ENCODE measurements at regions not wholly inside any gene's neighbourhood (a gene's known extent, or its start where the extent isn't known, plus 50 kb on each side); places are given as distances from the start of the nearest gene placed in this dataset.

GRCh38 chr2:226431288-226431948 lies 368.2 kb downstream of the IRS1 start:
- DNase-seq (ENCODE audit: low read depth in 2 of 2) = no peak

DNA sequence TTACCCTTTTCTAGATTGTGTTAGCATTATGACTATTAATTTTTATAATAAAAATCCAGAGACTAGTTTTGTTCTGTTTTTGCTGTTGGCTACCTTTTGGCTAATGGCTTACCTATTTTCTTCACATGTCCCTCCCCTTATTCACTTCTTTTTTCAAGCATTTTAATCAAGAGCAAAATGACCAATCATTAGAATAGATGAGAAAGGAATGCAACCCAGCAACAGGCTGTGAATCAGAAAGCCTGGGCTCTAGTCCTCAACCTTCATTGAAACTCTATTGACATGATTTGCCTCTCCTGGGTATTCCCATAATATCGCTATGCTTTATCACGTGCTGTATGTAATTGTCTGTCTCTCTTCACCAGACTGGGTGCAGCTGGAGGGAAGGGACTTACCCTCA lies 370.1 kb downstream of the IRS1 start:
- DNase-seq (ENCODE audit: low read depth in 2 of 2) = no peak

- no peak for DNase-seq (ENCODE audit: low read depth in 2 of 2)
These were observed 371.9 kb downstream of the IRS1 start for GRCh38 chr2:226427538-226428307.

GRCh38 chr2:226426292-226426736 lies 373.3 kb downstream of the IRS1 start:
- no peak for DNase-seq (ENCODE audit: low read depth in 2 of 2)

- no peak for DNase-seq (ENCODE audit: low read depth in 2 of 2)
These were observed 374.6 kb downstream of the IRS1 start for GRCh38 chr2:226424971-226425370.

DNA sequence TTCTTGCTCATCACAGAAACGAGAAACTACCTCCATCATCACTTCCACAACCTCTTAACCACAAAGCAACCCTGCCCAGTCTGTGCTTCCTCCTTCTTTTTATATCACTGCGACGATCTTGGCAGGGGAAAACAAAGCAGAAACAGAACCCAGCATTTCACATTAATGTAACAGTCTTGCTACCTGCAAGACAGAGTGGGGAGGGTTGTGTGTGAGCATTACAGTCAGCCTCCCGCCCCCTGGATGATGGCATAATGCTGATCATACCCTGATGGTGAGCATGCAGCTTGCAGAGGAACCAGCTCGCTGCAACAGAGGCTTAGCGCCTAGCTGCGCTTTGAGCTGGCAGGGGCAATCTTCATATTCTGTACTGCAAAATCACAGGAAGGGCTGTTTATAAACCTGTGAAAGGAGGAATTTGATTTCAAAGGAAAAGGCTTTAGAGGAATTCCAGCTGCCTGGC lies 376.1 kb downstream of the IRS1 start:
- DNase-seq (ENCODE audit: low read depth in 2 of 2) = peak; percentile 19 to 20

- no peak for DNase-seq (ENCODE audit: low read depth in 2 of 2)
These were observed 379.0 kb downstream of the IRS1 start for GRCh38 chr2:226420646-226421045.

GRCh38 chr2:226418521-226418920 lies 381.1 kb downstream of the IRS1 start:
- DNase-seq (ENCODE audit: low read depth in 2 of 2) = no peak

DNA sequence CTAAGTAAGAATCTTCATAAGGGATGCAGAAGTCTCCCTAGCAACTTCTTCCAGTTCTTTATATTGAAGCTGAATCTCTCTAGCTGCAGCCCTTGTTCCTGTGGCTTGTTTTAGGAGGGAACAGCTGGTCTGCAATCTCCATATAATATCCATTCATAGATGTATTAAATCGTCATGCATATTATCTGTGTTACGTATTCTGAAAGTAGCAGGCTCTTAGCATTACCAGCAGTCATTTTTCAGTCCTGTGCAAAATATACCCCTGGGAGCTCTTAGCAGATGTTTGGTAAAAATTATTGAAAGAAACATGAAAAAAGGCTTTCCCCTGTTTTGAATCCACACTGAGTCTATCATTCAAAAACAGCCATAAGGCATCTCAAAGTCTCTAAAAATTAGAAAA lies 385.3 kb downstream of the IRS1 start:
- DNase-seq (ENCODE audit: low read depth in 2 of 2) = no peak

DNA sequence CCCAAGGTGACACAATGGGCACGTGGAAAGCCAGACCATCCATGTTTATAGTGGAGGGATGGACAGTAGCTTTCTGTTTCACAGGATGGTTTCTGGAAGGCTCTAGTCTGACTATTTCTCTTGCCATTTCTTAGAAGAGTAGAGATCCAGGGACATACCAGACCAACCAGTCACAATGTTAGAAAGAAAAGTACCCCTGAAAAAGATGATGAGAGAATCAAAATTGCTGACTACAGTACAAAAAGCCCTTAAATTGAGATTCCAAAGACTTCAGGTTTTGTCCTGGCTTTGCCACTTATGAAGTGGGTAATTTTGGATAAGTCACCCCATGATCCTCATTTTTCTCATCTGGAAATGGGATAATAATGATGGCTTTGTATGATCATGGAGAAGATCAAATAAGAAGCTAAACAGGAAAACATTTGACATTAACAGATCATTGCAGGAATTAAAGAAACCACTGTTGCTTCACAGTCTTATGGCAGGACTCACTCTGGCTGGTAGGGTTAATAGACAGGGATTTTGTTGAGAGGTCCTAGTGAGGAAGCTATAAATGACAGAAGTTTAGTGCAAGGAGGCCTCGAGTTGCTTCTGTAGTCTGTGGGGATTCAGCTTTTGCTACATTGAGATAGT lies 386.0 kb downstream of the IRS1 start:
- no peak for DNase-seq (ENCODE audit: low read depth in 2 of 2)

GRCh38 chr2:226411727-226412360 lies 387.8 kb downstream of the IRS1 start:
- no peak for DNase-seq (ENCODE audit: low read depth in 2 of 2)

DNA sequence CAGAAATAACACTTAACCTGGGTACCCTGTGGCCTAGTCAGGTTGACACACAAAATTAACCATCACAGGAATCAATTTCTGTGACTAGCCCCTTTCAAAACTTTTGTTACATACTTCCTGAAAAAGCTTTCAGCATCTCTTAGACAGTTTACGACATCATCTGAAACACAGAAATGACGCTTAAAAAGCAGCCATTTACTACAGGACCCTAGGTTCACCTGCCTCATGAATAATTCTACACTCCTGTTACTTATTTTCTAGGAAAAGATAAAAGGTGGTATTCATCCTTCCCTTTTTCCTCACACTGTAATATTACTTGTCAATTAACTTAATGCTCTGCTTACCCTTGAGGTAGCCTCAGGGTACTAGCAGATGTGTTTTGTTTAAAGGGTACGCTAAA lies 388.4 kb downstream of the IRS1 start:
- DNase-seq (ENCODE audit: low read depth in 2 of 2) = no peak

DNA sequence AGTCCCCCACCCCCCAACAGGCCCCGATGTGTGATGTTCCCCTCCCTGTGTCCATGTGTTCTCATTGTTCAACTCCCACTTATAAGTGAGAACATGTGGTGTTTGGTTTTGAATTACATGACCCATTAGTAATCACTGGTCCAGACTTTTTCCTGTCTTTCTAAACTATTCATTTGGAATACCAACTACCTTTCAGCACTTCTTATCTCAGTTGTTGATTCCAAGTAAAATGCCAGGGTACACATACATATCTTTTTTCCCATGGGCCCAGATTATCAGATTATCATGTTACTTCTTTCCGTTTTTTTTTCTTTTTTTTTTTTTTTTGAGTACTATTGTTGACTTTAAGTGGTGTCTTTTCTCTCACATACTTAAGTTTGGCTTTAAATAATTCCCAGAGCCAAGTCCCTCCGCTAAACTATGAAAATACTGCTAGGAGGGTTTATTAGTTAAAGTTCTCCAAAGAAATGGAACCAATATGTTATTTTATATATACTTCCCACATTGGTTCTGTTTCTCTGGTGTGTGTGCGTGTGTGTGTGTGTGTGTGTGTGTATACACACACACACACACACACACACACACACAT lies 389.3 kb downstream of the IRS1 start:
- no peak for DNase-seq (ENCODE audit: low read depth in 2 of 2)

DNA sequence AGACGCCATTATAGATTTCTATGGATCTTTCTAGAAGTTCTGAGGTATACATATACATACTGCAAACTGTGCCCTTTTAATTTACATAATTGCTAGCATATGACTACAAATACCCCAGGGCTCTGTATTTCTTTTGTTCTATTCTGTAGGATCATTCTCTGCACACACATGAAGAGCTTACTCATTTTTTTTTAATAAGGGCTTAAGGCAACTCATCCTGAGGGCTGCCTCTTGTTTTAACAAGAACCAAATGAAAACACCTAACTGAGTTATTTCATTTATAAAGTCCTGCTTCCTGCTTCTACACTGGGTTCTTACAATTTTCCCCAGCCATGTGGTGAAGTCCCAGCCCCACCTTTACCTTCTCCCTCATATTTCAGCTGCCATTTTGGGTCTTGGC lies 390.5 kb downstream of the IRS1 start:
- no peak for DNase-seq (ENCODE audit: low read depth in 2 of 2)

DNA sequence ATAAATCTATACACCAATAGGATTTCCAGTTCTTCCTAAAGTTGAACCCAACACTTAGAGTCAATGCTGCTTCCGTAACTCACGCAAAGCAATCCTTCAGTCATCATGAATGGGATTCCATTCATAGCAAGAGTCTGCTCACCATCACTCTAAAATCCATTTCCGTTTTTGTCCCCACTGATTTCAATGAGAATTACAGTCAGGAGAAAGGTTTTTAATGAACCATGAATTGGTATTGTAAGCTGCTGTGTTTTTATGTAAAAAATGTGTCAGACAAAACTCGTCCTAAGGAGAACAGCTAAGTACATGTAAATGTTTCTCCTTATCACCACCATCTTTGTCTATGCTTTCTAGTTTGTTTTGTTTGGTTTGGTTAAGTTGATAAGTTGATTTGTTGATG lies 391.5 kb downstream of the IRS1 start:
- no peak for DNase-seq (ENCODE audit: low read depth in 2 of 2)

- no peak for DNase-seq (ENCODE audit: low read depth in 2 of 2)
These were observed 392.5 kb downstream of the IRS1 start for GRCh38 chr2:226407135-226407534.

GRCh38 chr2:226405465-226405864 lies 394.2 kb downstream of the IRS1 start:
- DNase-seq (ENCODE audit: low read depth in 2 of 2) = no peak

- DNase-seq (ENCODE audit: low read depth in 2 of 2) = no peak
These were observed 396.3 kb downstream of the IRS1 start for GRCh38 chr2:226403369-226403768.

DNA sequence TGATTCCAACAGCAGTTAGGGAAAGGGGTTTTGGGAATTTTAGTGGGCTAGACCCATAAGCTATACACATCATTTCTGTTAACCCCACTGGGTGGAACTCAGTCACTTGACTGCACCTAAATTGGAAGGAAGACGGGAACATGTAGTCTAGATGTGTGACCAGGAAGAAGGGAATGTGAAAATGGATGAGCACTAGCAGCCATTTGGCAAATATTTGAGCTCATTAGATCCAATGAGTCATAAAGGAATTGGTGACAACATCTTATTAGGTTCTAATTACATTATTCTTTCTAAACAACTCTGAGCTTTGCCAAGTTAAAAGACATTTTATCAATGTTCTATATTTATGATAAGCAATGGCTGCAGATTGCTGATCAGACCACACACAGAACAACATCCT lies 400.6 kb downstream of the IRS1 start:
- DNase-seq (ENCODE audit: low read depth in 2 of 2) = no peak

DNA sequence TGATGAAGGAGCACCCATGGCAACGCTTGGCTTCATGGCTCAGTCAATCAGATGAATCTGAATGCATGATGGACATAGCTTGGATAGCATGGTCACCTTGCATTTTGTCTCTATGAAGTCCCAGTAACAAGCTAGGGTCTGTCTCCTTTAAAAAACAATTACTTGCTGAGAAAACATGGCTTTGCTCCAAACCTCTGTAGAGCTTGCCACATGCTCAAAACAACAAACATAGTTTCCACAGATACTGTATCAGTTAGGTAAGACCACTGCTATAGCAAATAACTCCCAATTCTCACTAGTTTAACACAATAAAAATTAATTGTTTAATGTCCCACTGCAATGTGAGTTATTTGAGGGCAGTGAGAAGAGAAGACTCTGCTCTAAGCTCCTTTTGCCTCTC lies 401.0 kb downstream of the IRS1 start:
- no peak for DNase-seq (ENCODE audit: low read depth in 2 of 2)

DNA sequence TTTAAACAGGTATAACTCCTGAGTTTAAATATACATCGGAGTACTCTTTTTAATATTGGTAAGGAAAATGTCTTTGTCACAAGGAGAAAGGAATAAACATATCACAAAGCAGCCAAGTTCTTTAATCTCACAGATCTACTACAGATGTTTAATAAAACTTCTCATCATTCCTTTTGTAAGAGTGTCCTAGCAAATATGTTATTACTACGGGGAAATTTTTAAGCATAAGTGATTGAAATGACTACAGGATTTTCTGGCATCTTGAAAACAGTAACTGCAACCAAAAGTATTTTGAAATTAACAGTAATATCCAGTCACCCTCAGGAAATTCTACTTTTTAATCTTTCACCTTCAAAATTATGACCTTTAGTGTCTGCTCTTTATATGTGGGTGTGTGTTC lies 403.1 kb downstream of the IRS1 start:
- no peak for DNase-seq (ENCODE audit: low read depth in 2 of 2)

- no peak for DNase-seq (ENCODE audit: low read depth in 2 of 2)
These were observed 412.1 kb downstream of the IRS1 start for GRCh38 chr2:226387499-226387942.

All from stimulated activated CD4-positive, alpha-beta T cell treated with anti-CD3 and anti-CD28 coated beads, Interleukin-12 subunit alpha, Interleukin-12 subunit beta, amount 100 ng/mL, for 24 hours (primary cell).